Spleen (tissue), 11 donors: ENCODE measurements at regions not wholly inside any gene's neighbourhood (a gene's known extent, or its start where the extent isn't known, plus 50 kb on each side); places are given as distances from the start of the nearest gene placed in this dataset.
A peak's percentile ranks its signal among the peaks of the same experiment; 100 is the strongest.

Experiments
- DNase-seq: peaks from one replicate; pipeline ENCODE4 v3.0.0-alpha.2; 2020
- H3K27ac ChIP-seq, 8 donors: fragments of 200-600 bp; sonication (generic) in 7 of 8; 1 replicate in 4 of 8; 2 replicates in 4 of 8; pipeline versions ENCODE4 v1.5.0 to v1.8.0; 2016 to 2021; ENCODE audit warnings: inconsistent platforms in 4 of 8, mild to moderate bottlenecking in 4 of 8, moderate library complexity in 1 of 8
- H3K27me3 ChIP-seq, 7 donors: fragments of 200-600 bp; sonication (generic) in 6 of 7; replicated peaks in 1 of 7; 1 replicate in 4 of 7; 2 replicates in 3 of 7; pipeline versions ENCODE4 v1.5.0 to v1.8.0; 2016 to 2021; ENCODE audit warnings: inconsistent platforms in 3 of 7, mild to moderate bottlenecking in 1 of 7
- H3K36me3 ChIP-seq, 6 donors: fragments of 200-600 bp; sonication (generic) in 5 of 6; 1 replicate in 4 of 6; 2 replicates in 2 of 6; pipeline versions ENCODE4 v1.5.0 to v1.8.0; 2016 to 2021; ENCODE audit warnings: inconsistent platforms in 2 of 6
- H3K4me1 ChIP-seq, 6 donors: fragments of 200-600 bp; sonication (generic) in 5 of 6; 1 replicate in 3 of 6; 2 replicates in 3 of 6; pipeline versions ENCODE4 v1.5.0 to v1.8.0; 2016 to 2021; ENCODE audit warnings: inconsistent platforms in 3 of 6
- H3K4me3 ChIP-seq, 8 donors: fragments of 200-600 bp; sonication (generic) in 7 of 8; 1 replicate in 4 of 8; 2 replicates in 4 of 8; pipeline versions ENCODE4 v1.5.0 to v1.8.0; 2016 to 2021; ENCODE audit warnings: inconsistent platforms in 4 of 8, mild to moderate bottlenecking in 4 of 8, moderate library complexity in 2 of 8
- H3K9me3 ChIP-seq, 8 donors: fragments of 200-600 bp; sonication (generic) in 7 of 8; 1 replicate in 4 of 8; 2 replicates in 4 of 8; pipeline versions ENCODE4 v1.5.0 to v1.8.0; 2016 to 2021; ENCODE audit warnings: inconsistent platforms in 4 of 8
- CTCF ChIP-seq, 11 experiments: fragments of 200-600 bp in 7 of 11; fragments of 450-650 bp in 4 of 11; sonication (generic) in 4 of 11; IDR thresholded peaks in 8 of 11; conservative IDR thresholded peaks in 3 of 11; 1 replicate in 7 of 11; 2 replicates in 4 of 11; pipeline versions ENCODE4 v1.4.0 to v1.8.0; 2016 to 2021; ENCODE audit warnings: antibody characterized with exemption in 11 of 11, inconsistent platforms in 4 of 11, mild to moderate bottlenecking in 1 of 11
- POLR2A ChIP-seq, 3 donors: fragments of 450-650 bp; IDR thresholded peaks; one replicate each; pipeline ENCODE4 v1.5.1; 2017; ENCODE audit warnings: antibody characterized with exemption in 3 of 3, mild to moderate bottlenecking in 1 of 3
- POLR2AphosphoS5 ChIP-seq, 3 donors: sonication (generic); formaldehyde crosslinking; IDR thresholded peaks; one replicate each; pipeline ENCODE4 v1.5.1; 2017; ENCODE audit warnings: antibody characterized with exemption in 3 of 3
- WGBS, 5 donors: extraction: QIAGEN DNeasy Blood & Tissue Kit in 3 of 5; methylation state at CpG; one replicate each; pipeline versions ENCODE4 v1.1.5 to v1.1.7; 2013 to 2018; 5-methylcytosine and 5-hydroxymethylcytosine counted together
- intact Hi-C: fragments of 100-400 bp; cut with DNase I; formaldehyde crosslinking; loops from one replicate; pipeline ENCODE4 v1.15.0; 2023; ENCODE audit warnings: low total_unique reads
- donor health status: healthy with polysubstance abuse.
- donor health status: DM: no; HTN: no; CAD: no; lungs with moderate emphysema.
- donor health status: DM: no; HTN: no; CAD: no.
- donor health status: Bipolar disorder and iron deficiency.
- donor health status: healthy.
- donor health status: DM: no; HTN: no; CAD: no.
- donor health status: DM: yes; HTN: yes; CAD: no.

- no peaks in the 10 kb centered on the region for H3K9me3 ChIP-seq
- no peak for DNase-seq
- H3K4me3 ChIP-seq, result no peak overlapping the region
- peaks cover 0 to 5% (median 0%) of the 10 kb centered on the region in 6 donors for H3K4me1 ChIP-seq
- TF ChIP-seq CTCF (IDR thresholded peaks at IDR 0.05 in 8 of 11, conservative IDR thresholded peaks at IDR 0.05 in 3 of 11) (no peak), POLR2AphosphoS5 (IDR thresholded peaks at IDR 0.05) (peak; percentile 24 to 58 (median 57))
- intact Hi-C loops, result no loop called here
- H3K27me3 ChIP-seq, result peaks cover 0 to 85% (median 0%) of the 10 kb centered on the region in 7 donors
- WGBS, 5 donors, result 62 to 71% (median 66%) methylated on average over 12 to 20 of the region's 20 CpGs
- H3K36me3 ChIP-seq, result no peaks in the 10 kb centered on the region
- H3K27ac ChIP-seq, result peak overlapping the region in 7 of 8 donors; percentile 9 to 76 (median 67)
Measured at GRCh38 chr4:3657902-3658529, 108.2 kb upstream of the ADRA2C start.

DNA sequence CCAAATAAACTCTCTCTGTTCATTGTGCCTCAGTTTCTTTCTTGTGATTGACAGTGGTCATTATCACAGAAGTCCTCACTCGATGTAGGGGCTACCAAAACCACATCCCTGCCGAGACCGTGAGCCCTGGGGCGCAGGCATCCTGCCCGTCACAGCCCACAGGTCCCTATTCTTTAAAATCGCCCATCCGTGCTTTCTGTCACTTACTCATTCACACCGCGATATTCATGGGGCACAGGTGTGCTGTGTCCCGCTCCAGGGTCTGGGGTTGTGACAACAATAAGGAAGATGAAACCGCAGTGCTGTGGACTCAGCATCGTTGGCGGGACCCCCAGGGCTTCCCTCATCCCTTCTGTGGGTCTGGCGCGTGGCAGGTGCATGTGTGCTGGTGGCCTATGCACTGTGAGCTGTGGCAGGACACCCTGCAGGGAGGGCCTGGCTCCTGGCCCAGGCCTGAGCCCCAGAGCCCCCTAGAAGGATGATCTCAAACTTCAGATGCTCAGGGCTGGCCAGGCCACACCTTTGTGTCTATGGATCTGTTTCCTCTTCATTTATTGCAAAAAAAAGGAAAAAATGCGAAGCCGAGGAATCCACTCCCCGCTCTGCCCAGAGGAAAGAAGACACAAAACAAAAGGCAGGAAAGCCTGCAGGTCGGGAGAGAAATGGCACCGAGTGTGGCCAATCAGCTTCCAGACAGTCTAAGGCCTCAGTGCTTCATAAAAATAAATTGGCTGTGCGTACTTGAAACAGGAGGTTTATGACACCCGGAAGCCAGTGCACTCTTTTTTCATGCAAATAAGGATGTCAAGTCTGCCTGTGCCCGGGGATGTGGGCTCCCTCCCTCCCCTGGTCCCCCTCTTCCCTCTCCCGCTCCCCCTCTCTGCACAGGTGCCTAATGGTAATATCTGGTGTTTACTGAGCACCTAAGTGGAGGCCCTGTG lies 109.5 kb upstream of the ADRA2C start:
- Histone ChIP-seq H3K27ac (peak overlapping the region in 6 of 8 donors; percentile 29 to 79 (median 58)), H3K4me3 (no peak overlapping the region), H3K9me3 (no peaks in the 10 kb centered on the region), H3K36me3 (no peaks in the 10 kb centered on the region), H3K27me3 (peaks cover 0 to 88% (median 0%) of the 10 kb centered on the region in 7 donors), H3K4me1 (peaks cover 0 to 5% (median 0%) of the 10 kb centered on the region in 6 donors)
- 69 to 74% (median 72%) methylated on average over 22 to 24 of the region's 24 CpGs for WGBS, 5 donors
- TF ChIP-seq POLR2A (IDR thresholded peaks at IDR 0.05), result no peak
- TF ChIP-seq POLR2AphosphoS5 (IDR thresholded peaks at IDR 0.05), result no peak
- TF ChIP-seq CTCF (IDR thresholded peaks at IDR 0.05 in 8 of 11, conservative IDR thresholded peaks at IDR 0.05 in 3 of 11), result no peak
- intact Hi-C loops, result no loop called here
- DNase-seq, result no peak

GRCh38 chr4:3655963-3656362 lies 110.2 kb upstream of the ADRA2C start:
- Histone ChIP-seq H3K4me3 (no peak overlapping the region), H3K9me3 (no peaks in the 10 kb centered on the region), H3K4me1 (peaks cover 0 to 5% (median 0%) of the 10 kb centered on the region in 6 donors), H3K36me3 (no peaks in the 10 kb centered on the region), H3K27ac (peak overlapping the region in 2 of 8 donors; percentile 3 to 27), H3K27me3 (peaks cover 0 to 88% (median 0%) of the 10 kb centered on the region in 7 donors)
- TF ChIP-seq POLR2AphosphoS5 (IDR thresholded peaks at IDR 0.05) (no peak), CTCF (IDR thresholded peaks at IDR 0.05 in 8 of 11, conservative IDR thresholded peaks at IDR 0.05 in 3 of 11) (no peak), POLR2A (IDR thresholded peaks at IDR 0.05) (no peak)
- no peak for DNase-seq
- intact Hi-C loops, result no loop called here
- 44 to 53% (median 46%) methylated on average over 8 of the region's 8 CpGs for WGBS, 5 donors

- H3K27ac ChIP-seq, result peak overlapping the region in 1 of 8 donors; percentile 3
- H3K4me3 ChIP-seq, result no peak overlapping the region
- H3K36me3 ChIP-seq, result no peaks in the 10 kb centered on the region
- intact Hi-C loops, result no loop called here
- TF ChIP-seq CTCF (IDR thresholded peaks at IDR 0.05 in 8 of 11, conservative IDR thresholded peaks at IDR 0.05 in 3 of 11), result no peak
- no peak for TF ChIP-seq POLR2AphosphoS5 (IDR thresholded peaks at IDR 0.05)
- no peak for TF ChIP-seq POLR2A (IDR thresholded peaks at IDR 0.05)
- no peaks in the 10 kb centered on the region for H3K9me3 ChIP-seq
- DNase-seq, result no peak
- peaks cover 0 to 5% (median 0%) of the 10 kb centered on the region in 6 donors for H3K4me1 ChIP-seq
- peaks cover 0 to 88% (median 0%) of the 10 kb centered on the region in 7 donors for H3K27me3 ChIP-seq
- WGBS, 5 donors, result 36 to 68% (median 61%) methylated on average over 8 to 9 of the region's 9 CpGs
Measured at GRCh38 chr4:3655485-3655884, 110.7 kb upstream of the ADRA2C start.
